K562 (cell line): ENCODE measurements at regions not wholly inside any gene's neighbourhood (a gene's known extent, or its start where the extent isn't known, plus 50 kb on each side); places are given as distances from the start of the nearest gene placed in this dataset.

Experiments
- ATAC-seq: fragments of 200-7000 bp; cut with Tn5 transposase; 3 replicates; pipeline ENCODE4 v1.9.1; 2020; ENCODE audit warnings: moderate library complexity
- BruUV-seq: library from RNA; stranded (reverse); fragments of 400-500 nt; replicated peaks from 2 replicates; lab custom pipeline; 2021; lab: Mats Ljungman, UMichigan
- CTCF ChIA-PET: fragments of 300-600 bp; formaldehyde crosslinking; extraction: SDS; loops from one replicate; lab custom pipeline; 2021; ENCODE audit warnings: low intra/inter-chr PET ratio; lab: Yijun Ruan, JAX
- POLR2A ChIA-PET: fragments of 300-600, 350-650 bp; sonication (Branson Sonifier 250); formaldehyde crosslinking; extraction: SDS; loops from one replicate; lab custom pipeline; 2021; ENCODE audit warnings: antibody characterized with exemption, inconsistent platforms; lab: Yijun Ruan, JAX
- DNase-seq, 4 experiments: peaks; one replicate each; pipeline versions ENCODE4 v3.0.0 to v3.0.0-alpha.2; 2011 to 2018; ENCODE audit warnings: low spot score in 3 of 4, mixed read lengths in 3 of 4; ENCODE audit errors: extremely low read depth in 1 of 4
- FAIRE-seq: peaks from 2 replicates; lab custom pipeline; 2011; peaks lifted over from hg19 to GRCh38; lab: Jason Lieb, UNC
- H2AFZ ChIP-seq: 2 replicates; pipeline ENCODE4 v1.6.0; 2011; ENCODE audit warnings: low read depth, low read length, control low read depth, inconsistent platforms
- H3K27ac ChIP-seq: fragments of 200-600 bp; 3 replicates; pipeline ENCODE4 v1.8.0; 2011; ENCODE audit warnings: low read depth, mild to moderate bottlenecking, control low read depth, inconsistent platforms, low read length, moderate library complexity, mixed read lengths; ENCODE audit errors: extremely low read depth
- H3K27me3 ChIP-seq, 2 experiments: fragments of 300-600 bp in 1 of 2; 2 replicates in 1 of 2; 3 replicates in 1 of 2; pipeline versions ENCODE4 v1.6.0 to v1.8.0; 2011; ENCODE audit warnings: inconsistent platforms in 2 of 2, low read length in 2 of 2, mild to moderate bottlenecking in 1 of 2, mixed read lengths in 1 of 2, moderate library complexity in 1 of 2; ENCODE audit not compliant: control insufficient read depth in 2 of 2, insufficient read depth in 2 of 2
- H3K36me3 ChIP-seq: fragments of 300-600 bp; 3 replicates; pipeline ENCODE4 v1.8.0; 2011; ENCODE audit warnings: mild to moderate bottlenecking, low read length, inconsistent platforms; ENCODE audit not compliant: control insufficient read depth, insufficient read depth
- H3K4me1 ChIP-seq, 2 experiments: fragments of 200-600 bp in 1 of 2; replicated peaks in 1 of 2; 2 replicates in 1 of 2; 3 replicates in 1 of 2; pipeline versions ENCODE4 v1.5.1 to v1.8.0; 2011; ENCODE audit warnings: inconsistent platforms in 2 of 2, low read length in 2 of 2, mild to moderate bottlenecking in 1 of 2, mixed read lengths in 1 of 2, moderate library complexity in 1 of 2; ENCODE audit not compliant: control insufficient read depth in 2 of 2, insufficient read depth in 2 of 2
- H3K4me2 ChIP-seq: 2 replicates; pipeline ENCODE4 v1.6.1; 2011; ENCODE audit warnings: low read length, control low read depth, inconsistent platforms, mixed read lengths; ENCODE audit not compliant: insufficient read depth
- H3K4me3 ChIP-seq: fragments of 200-600 bp; sonication (generic), shearing (Covaris generic); 2 replicates; pipeline ENCODE4 v1.5.1; 2016; ENCODE audit warnings: control low read depth, inconsistent platforms
- H3K79me2 ChIP-seq: fragments of 200-600 bp; 3 replicates; pipeline ENCODE4 v1.8.0; 2011; ENCODE audit warnings: low read length, inconsistent platforms; ENCODE audit not compliant: control insufficient read depth, insufficient read depth
- H3K9ac ChIP-seq, 2 experiments: 2 replicates each; pipeline versions ENCODE4 v1.6.0 to v1.6.1; 2011; ENCODE audit warnings: low read depth in 2 of 2, low read length in 2 of 2, control low read depth in 1 of 2, inconsistent platforms in 1 of 2, mild to moderate bottlenecking in 1 of 2, mixed read lengths in 1 of 2; ENCODE audit not compliant: insufficient read depth in 1 of 2
- H3K9me1 ChIP-seq: one replicate; pipeline ENCODE4 v1.6.0; 2011; ENCODE audit warnings: inconsistent platforms, mild to moderate bottlenecking, low read length, moderate library complexity; ENCODE audit not compliant: control insufficient read depth, insufficient read depth
- H3K9me3 ChIP-seq: replicated peaks from 2 replicates; pipeline ENCODE4 v1.5.1; 2011; ENCODE audit warnings: low read depth, low read length, inconsistent platforms; ENCODE audit not compliant: control insufficient read depth, insufficient read depth
- H4K20me1 ChIP-seq: replicated peaks from 2 replicates; pipeline ENCODE4 v1.6.1; 2011; ENCODE audit warnings: low read length, inconsistent platforms, mixed read lengths; ENCODE audit not compliant: control insufficient read depth, insufficient read depth
- CBX5 ChIP-seq: IDR thresholded peaks from 2 replicates; pipeline ENCODE4 v1.6.1; 2014; ENCODE audit warnings: low read depth, borderline replicate concordance
- ESRRA ChIP-seq: fragments of 450-650 bp; IDR thresholded peaks from 2 replicates; pipeline ENCODE4 v1.6.1; 2014; ENCODE audit warnings: low read depth, mild to moderate bottlenecking, moderate library complexity, borderline replicate concordance
- NCOA2 ChIP-seq, 2 experiments: fragments of 450-650 bp; IDR thresholded peaks; 2 replicates each; pipeline ENCODE4 v1.6.1; 2018; ENCODE audit warnings: mild to moderate bottlenecking in 2 of 2, moderate library complexity in 1 of 2; ENCODE audit not compliant: partially characterized antibody in 2 of 2
- NCOA4 ChIP-seq: fragments of 450-650 bp; IDR thresholded peaks from 2 replicates; pipeline ENCODE4 v1.6.1; 2018; ENCODE audit warnings: mild to moderate bottlenecking; ENCODE audit not compliant: partially characterized antibody
- PHF21A ChIP-seq: fragments of 450-650 bp; IDR thresholded peaks from 2 replicates; pipeline ENCODE4 v1.6.1; 2017; ENCODE audit warnings: low read depth, borderline replicate concordance
- SAFB ChIP-seq: fragments of 200-400 bp; formaldehyde crosslinking; IDR thresholded peaks from 2 replicates; pipeline ENCODE4 v1.6.1; 2017; ENCODE audit warnings: low read depth, low read length, borderline replicate concordance
- SOX6 ChIP-seq: fragments of 450-650 bp; IDR thresholded peaks from 2 replicates; pipeline ENCODE4 v1.6.1; 2014; ENCODE audit warnings: mild to moderate bottlenecking
- TBP ChIP-seq: optimal IDR thresholded peaks from 2 replicates; pipeline ENCODE3; 2011; ENCODE audit warnings: low read depth, low read length, improper control_type of control experiment
- TFAM ChIP-seq: fragments of 250-450 bp; sonication (Bioruptor Pico); conservative IDR thresholded peaks from 2 replicates; pipeline ENCODE4 v1.5.0; 2021; ENCODE audit warnings: mild to moderate bottlenecking, moderate library complexity
- YY1 ChIP-seq, 3 experiments: IDR thresholded peaks; 2 replicates each; pipeline ENCODE4 v1.6.1; 2011; ENCODE audit warnings: low read length in 2 of 3, mild to moderate bottlenecking in 2 of 3, moderate library complexity in 2 of 3, borderline replicate concordance in 1 of 3, control low read depth in 1 of 3, low read depth in 1 of 3; ENCODE audit not compliant: insufficient read depth in 3 of 3, insufficient replicate concordance in 2 of 3, control insufficient read depth in 1 of 3, insufficient read length in 1 of 3; ENCODE audit errors: extremely low read depth in 1 of 3
- ZC3H4 ChIP-seq: sonication (generic); formaldehyde crosslinking; IDR thresholded peaks from 2 replicates; pipeline ENCODE4 v1.9.0; 2021; ENCODE audit warnings: missing genetic modification reagents, borderline replicate concordance
- ZFPM2 ChIP-seq: fragments of 250-450 bp; sonication (Bioruptor Pico); IDR thresholded peaks from 2 replicates; pipeline ENCODE4 v1.5.1; 2022; ENCODE audit warnings: mild to moderate bottlenecking
- WGBS: fragments of 100-300 bp; shearing (Covaris generic); methylation state at CpG from one replicate; pipeline ENCODE4 v1.1.6; 2016; ENCODE audit warnings: low coverage, mixed read lengths; ENCODE audit not compliant: insufficient coverage; ENCODE audit errors: missing lambda C conversion rate; 5-methylcytosine and 5-hydroxymethylcytosine counted together
- in situ Hi-C: fragments of 300-500 bp; cut with MboI; formaldehyde crosslinking; loops from 4 replicates; pipeline ENCODE4 v1.15.0; 2018; ENCODE audit warnings: inconsistent platforms, mixed read lengths
- intact Hi-C: fragments of 100-400 bp; cut with micrococcal nuclease; formaldehyde crosslinking; loops from 2 replicates; pipeline ENCODE4 v1.14.2; 2022
- TF ChIP-seq, protein P1 (sequence below): sonication (generic); formaldehyde crosslinking; IDR thresholded peaks from 2 replicates; pipeline ENCODE4 v1.8.1; 2023; ENCODE audit warnings: mild to moderate bottlenecking, missing genetic modification reagents, moderate library complexity
- TF ChIP-seq, protein P2 (sequence below): fragments of 250-450 bp; sonication (Bioruptor Pico); IDR thresholded peaks from 2 replicates; pipeline ENCODE4 v1.5.0; 2021

DNA sequence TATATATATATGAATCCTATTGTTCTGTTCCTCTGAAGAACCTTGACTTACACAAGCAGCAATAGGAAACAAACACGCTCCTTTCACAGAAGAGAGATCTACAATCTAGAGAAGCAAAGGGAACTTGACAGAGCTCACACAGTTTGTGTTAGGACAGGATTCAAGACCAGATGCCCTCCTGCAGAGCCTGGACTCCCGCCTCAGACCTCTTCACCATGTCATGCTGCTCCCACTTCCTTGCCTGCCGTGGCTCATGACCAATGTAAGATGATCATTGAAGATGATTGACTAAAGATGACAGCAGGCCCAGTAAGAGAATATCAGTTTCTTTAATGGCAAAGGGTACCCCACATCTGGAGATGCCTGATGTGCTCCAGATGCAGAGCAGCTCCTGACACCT is 111.2 kb upstream of the AGAP1 start:
- ChIA-PET CTCF (no interaction called here), POLR2A (no interaction called here)
- FAIRE-seq = no peak
- 10% methylated on average over 3 of the region's 3 CpGs for WGBS
- no peak for DNase-seq
- no peak overlapping the region for H3K9ac ChIP-seq
- in situ Hi-C loops (no loop called here), intact Hi-C loops (no loop called here)
- no peak overlapping the region for H3K4me2 ChIP-seq
- H3K36me3 ChIP-seq = no peaks in the 10 kb centered on the region
- no peaks in the 10 kb centered on the region for H3K9me1 ChIP-seq
- BruUV-seq = no TSS peak
- no peaks in the 10 kb centered on the region; the same call in 1 of the 2 replicates for H4K20me1 ChIP-seq
- no peak overlapping the region for H3K4me3 ChIP-seq
- no peak for TF ChIP-seq NCOA2 (IDR thresholded peaks at IDR 0.05; ENCODE audit: partially characterized antibody in 2 of 2)
- no peak for TF ChIP-seq TBP
- TF ChIP-seq ZC3H4 (CRISPR knock-in tag) = no peak
- TF ChIP-seq, protein P1, sequence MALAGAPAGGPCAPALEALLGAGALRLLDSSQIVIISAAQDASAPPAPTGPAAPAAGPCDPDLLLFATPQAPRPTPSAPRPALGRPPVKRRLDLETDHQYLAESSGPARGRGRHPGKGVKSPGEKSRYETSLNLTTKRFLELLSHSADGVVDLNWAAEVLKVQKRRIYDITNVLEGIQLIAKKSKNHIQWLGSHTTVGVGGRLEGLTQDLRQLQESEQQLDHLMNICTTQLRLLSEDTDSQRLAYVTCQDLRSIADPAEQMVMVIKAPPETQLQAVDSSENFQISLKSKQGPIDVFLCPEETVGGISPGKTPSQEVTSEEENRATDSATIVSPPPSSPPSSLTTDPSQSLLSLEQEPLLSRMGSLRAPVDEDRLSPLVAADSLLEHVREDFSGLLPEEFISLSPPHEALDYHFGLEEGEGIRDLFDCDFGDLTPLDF = no peak
- TF ChIP-seq TFAM (CRISPR knock-in tag) = no peak
- TF ChIP-seq SOX6 = no peak
- TF ChIP-seq SAFB = no peak
- TF ChIP-seq ZFPM2 = no peak
- TF ChIP-seq CBX5 = no peak
- TF ChIP-seq, protein P2, sequence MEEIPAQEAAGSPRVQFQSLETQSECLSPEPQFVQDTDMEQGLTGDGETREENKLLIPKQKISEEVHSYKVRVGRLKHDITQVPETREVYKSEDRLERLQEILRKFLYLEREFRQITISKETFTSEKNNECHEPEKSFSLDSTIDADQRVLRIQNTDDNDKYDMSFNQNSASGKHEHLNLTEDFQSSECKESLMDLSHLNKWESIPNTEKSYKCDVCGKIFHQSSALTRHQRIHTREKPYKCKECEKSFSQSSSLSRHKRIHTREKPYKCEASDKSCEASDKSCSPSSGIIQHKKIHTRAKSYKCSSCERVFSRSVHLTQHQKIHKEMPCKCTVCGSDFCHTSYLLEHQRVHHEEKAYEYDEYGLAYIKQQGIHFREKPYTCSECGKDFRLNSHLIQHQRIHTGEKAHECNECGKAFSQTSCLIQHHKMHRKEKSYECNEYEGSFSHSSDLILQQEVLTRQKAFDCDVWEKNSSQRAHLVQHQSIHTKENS (CRISPR knock-in tag) = no peak
- TF ChIP-seq NCOA4 = no peak
- TF ChIP-seq ESRRA = no peak
- no peak for TF ChIP-seq YY1 (IDR thresholded peaks at IDR 0.05; ENCODE audit: borderline replicate concordance in 1 of 3, control insufficient read depth in 1 of 3, extremely low read depth in 1 of 3, insufficient read depth in 3 of 3, insufficient read length in 1 of 3, insufficient replicate concordance in 2 of 3, low read depth in 1 of 3, low read length in 2 of 3)
- TF ChIP-seq PHF21A = no peak
- peaks cover 13 to 34% of the 10 kb centered on the region in 2 experiments; a peak in 4 of 5 replicates for H3K27me3 ChIP-seq
- H3K27ac ChIP-seq = no peak overlapping the region
- ATAC-seq = no peak
- no peaks in the 10 kb centered on the region for H3K4me1 ChIP-seq
- H3K79me2 ChIP-seq = no peaks in the 10 kb centered on the region
- H2AFZ ChIP-seq = no peak overlapping the region
- no peaks in the 10 kb centered on the region for H3K9me3 ChIP-seq
